Heart right ventricle (tissue), 16 donors: ENCODE measurements at regions not wholly inside any gene's neighbourhood (a gene's known extent, or its start where the extent isn't known, plus 50 kb on each side); places are given as distances from the start of the nearest gene placed in this dataset.
A peak's percentile ranks its signal among the peaks of the same experiment; 100 is the strongest.

Experiments used
- ATAC-seq, 8 donors: fragments of 200-7000 bp; cut with Tn5 transposase; one replicate each; pipeline ENCODE4 v1.9.1; 2020; ENCODE audit warnings: mild to moderate bottlenecking in 8 of 8, moderate library complexity in 8 of 8, moderate number of reproducible peaks in 1 of 8
- DNase-seq, 2 donors: peaks; one replicate each; pipeline ENCODE4 v3.0.0-alpha.2; 2020
- H3K27ac ChIP-seq, 10 donors: fragments of 200-600 bp; sonication (generic) in 2 of 10; one replicate each; pipeline versions ENCODE4 v1.5.0 to v1.8.0; 2020 to 2022; ENCODE audit warnings: mild to moderate bottlenecking in 3 of 10
- H3K27me3 ChIP-seq, 7 donors: fragments of 200-600 bp; one replicate each; pipeline ENCODE4 v1.8.0; 2021 to 2022; ENCODE audit warnings: mild to moderate bottlenecking in 2 of 7
- H3K36me3 ChIP-seq, 9 donors: fragments of 200-600 bp; sonication (generic) in 1 of 9; one replicate each; pipeline versions ENCODE4 v1.5.0 to v1.8.0; 2020 to 2022; ENCODE audit warnings: mild to moderate bottlenecking in 2 of 9
- H3K4me1 ChIP-seq, 9 donors: fragments of 200-600 bp; sonication (generic) in 1 of 9; one replicate each; pipeline versions ENCODE4 v1.5.0 to v1.8.0; 2020 to 2022; ENCODE audit warnings: mild to moderate bottlenecking in 4 of 9
- H3K4me3 ChIP-seq, 10 donors: fragments of 200-600 bp; sonication (generic) in 2 of 10; one replicate each; pipeline versions ENCODE4 v1.5.0 to v1.8.0; 2020 to 2022; ENCODE audit warnings: mild to moderate bottlenecking in 7 of 10, moderate library complexity in 2 of 10
- H3K9me3 ChIP-seq, 11 donors: fragments of 200-600 bp in 10 of 11; sonication (generic) in 2 of 11; one replicate each; pipeline versions ENCODE4 v1.5.0 to v1.8.0; 2013 to 2022; ENCODE audit warnings: mild to moderate bottlenecking in 2 of 11, control low read depth in 1 of 11, moderate library complexity in 1 of 11
- WGBS, 2 donors: extraction: QIAGEN DNeasy Blood & Tissue Kit; methylation state at CpG; one replicate each; pipeline ENCODE4 v1.1.7; 2013; ENCODE audit warnings: inconsistent platforms in 1 of 2; 5-methylcytosine and 5-hydroxymethylcytosine counted together
- intact Hi-C, 10 donors: fragments of 100-400 bp; cut with DNase I; formaldehyde crosslinking; loops; one replicate each; pipeline versions ENCODE4 v1.11.1 to v1.14.2; 2022
- TF ChIP-seq, protein P1 (sequence below), 9 donors: fragments of 200-600 bp; sonication (generic) in 2 of 9; IDR thresholded peaks; one replicate each; pipeline versions ENCODE4 v1.5.0 to v1.8.0; 2021 to 2022; ENCODE audit warnings: antibody characterized with exemption in 9 of 9, mild to moderate bottlenecking in 5 of 9, moderate library complexity in 1 of 9
- donor health status: Arrhythmogenic right ventricular cardiomyopathy.
- donor health status: ischemic (EF 13 %, LVEDD 7.1; RV severe dilation, severe dysfunction).
- donor health status: healthy with polysubstance abuse.
- donor health status: DM: no; HTN: yes; CAD: no.
- donor health status: DM: no; HTN: no; CAD: no.
- donor health status: ischemic (EF 25% LVEDD 6.9; RV normal size, moderate dysfunction).
- donor health status: ischemic (EF 25% LVEDD 5.7; RV mildly dilated, moderate dysfunction).
- donor health status: healthy.
- donor health status: DM: yes; HTN: yes; CAD: no.
- donor health status: Ischemic cardiomyopathy.
- donor health status: ischemic (EF 35%, LVEDD 5.7; RV mildly dilated, moderate dysfunction).
- donor health status: nonischemic (EF 11% LVEDD 7.7; RV severe dilation, severe dysfunction).
- donor health status: DM: yes; HTN: yes; CAD: no.
- donor health status: PGD.
- donor health status: ischemic (EF 29% LVEDD 5.4; RV normal size, mild dysfunction).
- donor health status: nonischemic (EF 23%, LVEDD 6.1; RV moderate dilation, normal function).

DNA sequence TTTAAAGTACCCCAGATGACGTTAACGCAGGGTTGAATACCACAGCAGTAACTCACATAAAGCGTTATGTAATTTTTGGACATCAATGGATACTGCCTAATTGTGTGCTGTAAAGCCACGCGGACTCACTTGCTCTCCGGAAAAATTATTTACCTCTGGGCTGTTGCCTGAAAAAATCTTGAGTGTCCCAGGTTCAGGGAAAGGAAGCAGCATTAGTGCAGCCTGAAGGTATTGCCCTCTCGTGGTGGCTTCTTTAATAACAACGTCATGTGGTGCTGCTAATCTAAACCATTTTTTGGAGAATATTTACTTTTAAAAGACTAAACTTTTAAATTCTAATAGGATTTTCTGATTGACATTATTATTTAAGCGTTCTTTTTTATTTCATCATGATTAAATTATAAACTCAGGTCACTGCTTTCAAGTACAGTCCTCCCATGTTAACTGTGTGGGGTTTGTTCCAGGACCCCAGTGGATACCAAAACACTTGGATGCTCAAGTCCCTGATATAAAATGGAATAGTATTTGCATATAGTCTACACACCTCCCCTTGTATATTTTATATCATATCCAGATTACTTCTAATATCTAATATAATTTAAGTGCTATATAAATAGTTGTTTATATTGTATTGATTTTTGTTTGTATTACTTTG is 384.8 kb downstream of the FAM133A start:
- intact Hi-C loops: no loop called here
- Histone ChIP-seq H3K36me3 (no peaks in the 10 kb centered on the region), H3K4me3 (no peak overlapping the region), H3K9me3 (no peaks in the 10 kb centered on the region), H3K4me1 (no peaks in the 10 kb centered on the region), H3K27me3 (peaks cover 0 to 22% (median 0%) of the 10 kb centered on the region in 7 donors), H3K27ac (no peak overlapping the region)
- TF ChIP-seq, protein P1, sequence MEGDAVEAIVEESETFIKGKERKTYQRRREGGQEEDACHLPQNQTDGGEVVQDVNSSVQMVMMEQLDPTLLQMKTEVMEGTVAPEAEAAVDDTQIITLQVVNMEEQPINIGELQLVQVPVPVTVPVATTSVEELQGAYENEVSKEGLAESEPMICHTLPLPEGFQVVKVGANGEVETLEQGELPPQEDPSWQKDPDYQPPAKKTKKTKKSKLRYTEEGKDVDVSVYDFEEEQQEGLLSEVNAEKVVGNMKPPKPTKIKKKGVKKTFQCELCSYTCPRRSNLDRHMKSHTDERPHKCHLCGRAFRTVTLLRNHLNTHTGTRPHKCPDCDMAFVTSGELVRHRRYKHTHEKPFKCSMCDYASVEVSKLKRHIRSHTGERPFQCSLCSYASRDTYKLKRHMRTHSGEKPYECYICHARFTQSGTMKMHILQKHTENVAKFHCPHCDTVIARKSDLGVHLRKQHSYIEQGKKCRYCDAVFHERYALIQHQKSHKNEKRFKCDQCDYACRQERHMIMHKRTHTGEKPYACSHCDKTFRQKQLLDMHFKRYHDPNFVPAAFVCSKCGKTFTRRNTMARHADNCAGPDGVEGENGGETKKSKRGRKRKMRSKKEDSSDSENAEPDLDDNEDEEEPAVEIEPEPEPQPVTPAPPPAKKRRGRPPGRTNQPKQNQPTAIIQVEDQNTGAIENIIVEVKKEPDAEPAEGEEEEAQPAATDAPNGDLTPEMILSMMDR (IDR thresholded peaks at IDR 0.05): peak in 6 of 9 donors; percentile 13 to 52 (median 32)
- ATAC-seq: no peak
- peak in 1 of 2 donors; percentile 3 for DNase-seq
- 25 to 30% methylated on average over 9 of the region's 9 CpGs for WGBS, 2 donors

DNA sequence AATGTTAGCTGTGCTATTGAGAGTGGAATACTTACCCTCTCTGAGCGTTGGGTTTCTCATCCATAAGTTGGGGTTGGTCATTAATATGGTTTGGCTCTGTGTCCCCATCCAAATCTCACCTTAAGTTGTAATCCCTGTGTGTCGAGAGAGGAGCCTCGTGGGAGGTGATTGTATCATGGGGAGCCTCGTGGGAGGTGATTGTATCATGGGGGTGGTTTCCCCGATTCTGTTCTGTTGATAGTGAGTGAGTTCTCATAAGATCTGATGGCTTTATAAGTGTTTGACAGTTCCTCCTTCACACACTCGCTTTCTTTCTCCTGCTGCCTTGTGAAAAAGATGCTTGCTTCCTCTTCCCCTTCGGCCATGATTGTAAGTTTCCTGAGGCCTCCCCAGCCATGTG is 391.1 kb downstream of the FAM133A start:
- TF ChIP-seq, protein P1 (IDR thresholded peaks at IDR 0.05): no peak
- H3K36me3 ChIP-seq: no peaks in the 10 kb centered on the region
- ATAC-seq: no peak

DNA sequence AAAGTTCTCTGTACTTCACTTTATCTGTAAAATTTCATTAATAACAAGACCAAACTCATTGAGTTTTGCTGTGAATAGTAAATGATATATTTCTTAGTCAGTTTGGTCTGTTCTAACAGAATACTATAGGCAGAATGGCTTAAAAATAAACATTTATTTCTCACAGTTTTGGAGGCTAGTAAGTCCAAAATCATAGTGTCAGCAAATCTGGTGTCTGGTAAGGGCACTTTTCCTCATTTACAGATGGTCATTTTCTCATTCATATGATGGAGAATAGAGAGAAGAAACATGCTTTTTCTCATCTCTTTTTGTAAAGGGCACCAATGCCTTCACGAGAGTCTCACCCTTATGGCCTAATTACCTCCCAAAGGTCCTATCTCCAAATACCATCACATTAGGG is 415.1 kb downstream of the FAM133A start:
- TF ChIP-seq, protein P1 (IDR thresholded peaks at IDR 0.05): no peak
- Histone ChIP-seq H3K4me1 (no peaks in the 10 kb centered on the region), H3K9me3 (no peaks in the 10 kb centered on the region), H3K4me3 (no peak overlapping the region), H3K27me3 (no peaks in the 10 kb centered on the region), H3K36me3 (no peaks in the 10 kb centered on the region), H3K27ac (no peak overlapping the region)
- DNase-seq: no peak
- 61 to 69% methylated on average over 1 of the region's 1 CpG for WGBS, 2 donors
- no peak for ATAC-seq
- intact Hi-C loops: no loop called here

More for the DNA sequence above, 391.1 kb downstream of the FAM133A start:
- Histone ChIP-seq H3K27ac (no peak overlapping the region), H3K4me1 (no peaks in the 10 kb centered on the region), H3K9me3 (no peaks in the 10 kb centered on the region), H3K4me3 (no peak overlapping the region), H3K27me3 (peaks cover 0 to 16% (median 0%) of the 10 kb centered on the region in 7 donors)
- 62 to 64% methylated on average over 7 of the region's 7 CpGs for WGBS, 2 donors
- intact Hi-C loops: no loop called here
- DNase-seq: no peak

DNA sequence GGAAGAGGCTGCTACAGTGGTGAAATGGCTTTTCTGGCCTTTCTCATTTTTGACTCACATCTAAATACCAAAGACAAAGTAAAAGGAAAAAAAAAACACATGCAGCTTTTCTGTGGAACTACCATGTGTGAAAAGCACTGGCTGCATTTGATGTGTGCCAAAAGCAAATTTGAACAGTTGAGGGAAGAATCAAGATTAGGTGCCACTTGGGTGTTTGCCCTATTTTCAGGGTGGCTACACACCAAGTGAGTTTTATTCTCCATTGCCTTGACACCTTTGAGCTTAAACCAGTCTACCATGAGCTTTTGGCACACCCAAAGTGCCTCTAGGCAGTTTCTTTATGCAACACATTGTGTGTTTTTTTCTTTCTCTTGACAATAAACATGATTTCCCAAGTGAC is 423.9 kb downstream of the FAM133A start:
- DNase-seq (no peak), ATAC-seq (no peak)
- no peak overlapping the region for H3K27ac ChIP-seq

More for the DNA sequence above, 423.9 kb downstream of the FAM133A start:
- no peak overlapping the region for H3K4me3 ChIP-seq
- H3K4me1 ChIP-seq: no peaks in the 10 kb centered on the region
- H3K27me3 ChIP-seq: no peaks in the 10 kb centered on the region
- H3K36me3 ChIP-seq: no peaks in the 10 kb centered on the region
- H3K9me3 ChIP-seq: no peaks in the 10 kb centered on the region
- intact Hi-C loops: no loop called here
- TF ChIP-seq, protein P1 (IDR thresholded peaks at IDR 0.05): no peak
